SK-N-SH (cell line): ENCODE measurements at regions not wholly inside any gene's neighbourhood (a gene's known extent, or its start where the extent isn't known, plus 50 kb on each side); places are given as distances from the start of the nearest gene placed in this dataset.
"Not testable (repeated sequence)": the region's sequence is repeated elsewhere in the genome, so short reads cannot be mapped to it uniquely, and the experiment has no call there.

Source experiments
- CTCF ChIA-PET: fragments of 300-600, 350-600 bp; formaldehyde crosslinking; extraction: SDS; loops from one replicate; lab custom pipeline; 2021; lab: Yijun Ruan, JAX
- POLR2A ChIA-PET: fragments of 350-600 bp; sonication (Branson Sonifier 250); formaldehyde crosslinking; extraction: SDS; loops from one replicate; lab custom pipeline; 2020; ENCODE audit warnings: antibody characterized with exemption, inconsistent platforms; lab: Yijun Ruan, JAX
- DNase-seq: peaks from one replicate; pipeline ENCODE4 v3.0.0; 2012
- H2AFZ ChIP-seq: fragments of 200-600 bp; sonication (generic); 2 replicates; pipeline ENCODE4 v1.8.1; 2016; ENCODE audit warnings: antibody characterized with exemption, mild to moderate bottlenecking, low read depth
- H3F3A ChIP-seq: fragments of 200-600 bp; sonication (generic); replicated peaks from 2 replicates; pipeline ENCODE3; 2016; ENCODE audit warnings: antibody characterized with exemption, mild to moderate bottlenecking; ENCODE audit not compliant: insufficient read depth
- H3K27ac ChIP-seq, 2 experiments: fragments of 200-500 bp in 1 of 2; fragments of 200-600 bp in 1 of 2; sonication (Bioruptor generic) in 1 of 2; sonication (generic), shearing (Covaris generic) in 1 of 2; 2 replicates each; pipeline versions ENCODE4 v1.5.1 to v1.6.1; 2014 to 2016; ENCODE audit warnings: low read depth in 2 of 2, inconsistent platforms in 1 of 2, low read length in 1 of 2, mild to moderate bottlenecking in 1 of 2, mixed read lengths in 1 of 2
- H3K27me3 ChIP-seq: fragments of 200-600 bp; sonication (generic), shearing (Covaris generic); 2 replicates; pipeline ENCODE4 v1.6.1; 2016; ENCODE audit warnings: mixed run types; ENCODE audit not compliant: insufficient read depth
- H3K36me3 ChIP-seq, 2 experiments: fragments of 200-500 bp in 1 of 2; fragments of 200-600 bp in 1 of 2; sonication (Bioruptor generic) in 1 of 2; sonication (generic) in 1 of 2; replicated peaks in 1 of 2; 2 replicates each; pipeline versions ENCODE3 to v1.5.1; 2014 to 2016; ENCODE audit warnings: low read length in 1 of 2, mild to moderate bottlenecking in 1 of 2; ENCODE audit not compliant: insufficient read depth in 2 of 2, control insufficient read depth in 1 of 2
- H3K4me1 ChIP-seq, 2 experiments: fragments of 200-500 bp in 1 of 2; fragments of 200-600 bp in 1 of 2; sonication (Bioruptor generic) in 1 of 2; sonication (generic), shearing (Covaris generic) in 1 of 2; 2 replicates each; pipeline versions ENCODE4 v1.5.1 to v1.6.1; 2014 to 2016; ENCODE audit warnings: low read depth in 1 of 2, low read length in 1 of 2, mixed run types in 1 of 2; ENCODE audit not compliant: insufficient read depth in 2 of 2, control insufficient read depth in 1 of 2
- H3K4me2 ChIP-seq: fragments of 200-600 bp; sonication (generic), shearing (Covaris generic); 2 replicates; pipeline ENCODE4 v1.6.1; 2017; ENCODE audit warnings: mixed run types
- H3K4me3 ChIP-seq, 2 experiments: fragments of 200-500 bp in 1 of 2; fragments of 200-600 bp in 1 of 2; sonication (Bioruptor generic) in 1 of 2; sonication (generic), shearing (Covaris generic) in 1 of 2; 2 replicates each; pipeline versions ENCODE4 v1.5.1 to v1.8.1; 2014 to 2016; ENCODE audit warnings: low read depth in 2 of 2, inconsistent platforms in 1 of 2, low read length in 1 of 2, mild to moderate bottlenecking in 1 of 2, mixed read lengths in 1 of 2, moderate library complexity in 1 of 2
- H3K79me2 ChIP-seq: fragments of 200-600 bp; sonication (generic); 2 replicates; pipeline ENCODE4 v1.8.1; 2017; ENCODE audit warnings: mild to moderate bottlenecking; ENCODE audit not compliant: insufficient read depth
- H3K9ac ChIP-seq: fragments of 200-600 bp; sonication (generic); 2 replicates; pipeline ENCODE4 v1.6.1; 2017; ENCODE audit warnings: mixed run types
- H3K9me2 ChIP-seq: fragments of 200-600 bp; sonication (generic); 2 replicates; pipeline ENCODE4 v1.6.1; 2017; ENCODE audit warnings: mixed run types
- H3K9me3 ChIP-seq: fragments of 200-600 bp; sonication (generic); 2 replicates; pipeline ENCODE4 v1.6.1; 2017; ENCODE audit warnings: mixed run types, mild to moderate bottlenecking, moderate library complexity
- H4K20me1 ChIP-seq: fragments of 200-600 bp; sonication (generic); 2 replicates; pipeline ENCODE4 v1.6.1; 2017; ENCODE audit warnings: mild to moderate bottlenecking, mixed run types; ENCODE audit not compliant: insufficient read depth
- EP300 ChIP-seq, 2 experiments: IDR thresholded peaks; 2 replicates each; pipeline versions ENCODE4 v1.4.0 to v1.6.1; 2012; ENCODE audit warnings: borderline replicate concordance in 1 of 2, low read depth in 1 of 2, low read length in 1 of 2
- FOSL2 ChIP-seq: IDR thresholded peaks from 2 replicates; pipeline ENCODE4 v1.4.0; 2012; ENCODE audit warnings: low read depth, mild to moderate bottlenecking, moderate library complexity, borderline replicate concordance
- FOXJ3 ChIP-seq: sonication (generic); formaldehyde crosslinking; IDR thresholded peaks from 2 replicates; pipeline ENCODE4 v1.5.1; 2020; ENCODE audit warnings: mild to moderate bottlenecking, missing genetic modification reagents
- MAX ChIP-seq: IDR thresholded peaks from 2 replicates; pipeline ENCODE4 v1.4.0; 2012; ENCODE audit warnings: low read depth
- NRF1 ChIP-seq: IDR thresholded peaks from 2 replicates; pipeline ENCODE4 v1.6.1; 2012; ENCODE audit warnings: low read depth, mild to moderate bottlenecking, low read length
- PBX3 ChIP-seq: IDR thresholded peaks from 2 replicates; pipeline ENCODE4; 2012
- POLR2AphosphoS5 ChIP-seq: IDR thresholded peaks from 2 replicates; pipeline ENCODE4 v1.6.1; 2012; ENCODE audit warnings: low read depth, low read length
- RXRA ChIP-seq: IDR thresholded peaks from 2 replicates; pipeline ENCODE4 v1.4.0; 2012; ENCODE audit warnings: low read depth, mild to moderate bottlenecking, borderline replicate concordance
- SMC3 ChIP-seq: IDR thresholded peaks from 2 replicates; pipeline ENCODE4 v1.6.1; 2012; ENCODE audit warnings: low read depth, low read length, improper control_type of control experiment
- TAF1 ChIP-seq: IDR thresholded peaks from 2 replicates; pipeline ENCODE4 v1.6.1; 2012; ENCODE audit warnings: low read depth, mild to moderate bottlenecking, low read length, moderate library complexity, borderline replicate concordance
- USF1 ChIP-seq: IDR thresholded peaks from 2 replicates; pipeline ENCODE4 v1.4.0; 2012; ENCODE audit warnings: low read depth, borderline replicate concordance
- WGBS: methylation state at CpG from one replicate; pipeline ENCODE4 v1.1.6; 2017; ENCODE audit warnings: low lambda C conversion rate; 5-methylcytosine and 5-hydroxymethylcytosine counted together
- TF ChIP-seq, protein P1 (sequence below): fragments of 200-600 bp; sonication (generic); IDR thresholded peaks from 2 replicates; pipeline ENCODE4 v1.6.1; 2017; ENCODE audit warnings: antibody characterized with exemption, mild to moderate bottlenecking, moderate library complexity

DNA sequence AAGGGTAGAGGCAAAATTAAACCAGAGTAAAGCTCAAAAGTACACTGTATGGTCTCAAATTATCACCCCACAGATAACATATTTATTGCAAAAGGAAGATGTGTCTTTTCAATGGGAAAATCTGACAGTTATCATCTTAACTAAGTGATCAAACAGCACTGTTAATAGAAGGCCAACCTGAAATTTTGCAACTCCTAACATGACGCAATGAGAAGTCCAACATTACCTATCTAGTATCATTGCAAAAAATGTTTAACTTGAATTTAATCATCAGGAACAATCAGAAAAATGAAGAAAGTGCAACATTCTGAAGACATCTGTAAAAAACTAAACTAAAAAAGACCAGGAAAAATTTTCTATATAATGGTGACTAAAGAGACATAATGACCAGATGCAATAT is 156.7 kb upstream of the POGK start:
- H3K4me1 ChIP-seq = no peaks in the 10 kb centered on the region
- H3K9me3 ChIP-seq = no peaks in the 10 kb centered on the region
- DNase-seq = no peak
- H3K9ac ChIP-seq = no peak overlapping the region
- 79% methylated on average over 1 of the region's 1 CpG for WGBS
- ChIA-PET POLR2A (no interaction called here), CTCF (no interaction called here)
- TF ChIP-seq FOXJ3 (CRISPR knock-in tag) (no peak), USF1 (no peak), MAX (no peak), SMC3 (no peak), POLR2AphosphoS5 (no peak), PBX3 (no peak), RXRA (no peak), NRF1 (no peak), EP300 (IDR thresholded peaks at IDR 0.05; ENCODE audit: borderline replicate concordance in 1 of 2, low read depth in 1 of 2, low read length in 1 of 2) (no peak), TAF1 (no peak), FOSL2 (no peak)
- TF ChIP-seq, protein P1, sequence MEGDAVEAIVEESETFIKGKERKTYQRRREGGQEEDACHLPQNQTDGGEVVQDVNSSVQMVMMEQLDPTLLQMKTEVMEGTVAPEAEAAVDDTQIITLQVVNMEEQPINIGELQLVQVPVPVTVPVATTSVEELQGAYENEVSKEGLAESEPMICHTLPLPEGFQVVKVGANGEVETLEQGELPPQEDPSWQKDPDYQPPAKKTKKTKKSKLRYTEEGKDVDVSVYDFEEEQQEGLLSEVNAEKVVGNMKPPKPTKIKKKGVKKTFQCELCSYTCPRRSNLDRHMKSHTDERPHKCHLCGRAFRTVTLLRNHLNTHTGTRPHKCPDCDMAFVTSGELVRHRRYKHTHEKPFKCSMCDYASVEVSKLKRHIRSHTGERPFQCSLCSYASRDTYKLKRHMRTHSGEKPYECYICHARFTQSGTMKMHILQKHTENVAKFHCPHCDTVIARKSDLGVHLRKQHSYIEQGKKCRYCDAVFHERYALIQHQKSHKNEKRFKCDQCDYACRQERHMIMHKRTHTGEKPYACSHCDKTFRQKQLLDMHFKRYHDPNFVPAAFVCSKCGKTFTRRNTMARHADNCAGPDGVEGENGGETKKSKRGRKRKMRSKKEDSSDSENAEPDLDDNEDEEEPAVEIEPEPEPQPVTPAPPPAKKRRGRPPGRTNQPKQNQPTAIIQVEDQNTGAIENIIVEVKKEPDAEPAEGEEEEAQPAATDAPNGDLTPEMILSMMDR = no peak
- no peaks in the 10 kb centered on the region for H3K36me3 ChIP-seq
- no peak overlapping the region for H3K4me2 ChIP-seq
- no peaks in the 10 kb centered on the region for H3K79me2 ChIP-seq
- H2AFZ ChIP-seq = no peak overlapping the region
- no peaks in the 10 kb centered on the region for H3F3A ChIP-seq
- no peaks in the 10 kb centered on the region for H3K27me3 ChIP-seq
- no peak overlapping the region for H3K27ac ChIP-seq
- H4K20me1 ChIP-seq = no peaks in the 10 kb centered on the region
- no peak overlapping the region for H3K4me3 ChIP-seq
- H3K9me2 ChIP-seq = no peaks in the 10 kb centered on the region

- H3K4me3 ChIP-seq, H3K9ac ChIP-seq, H2AFZ ChIP-seq, H3K27ac ChIP-seq, H3F3A ChIP-seq, POLR2A ChIA-PET, H4K20me1 ChIP-seq, H3K9me2 ChIP-seq, H3K79me2 ChIP-seq, H3K36me3 ChIP-seq, DNase-seq, CTCF ChIA-PET, H3K4me2 ChIP-seq, H3K4me1 ChIP-seq, H3K9me3 ChIP-seq, H3K27me3 ChIP-seq: not testable (repeated sequence)
Observed at GRCh38 chr1:166684669-166685068, 154.6 kb upstream of the POGK start.
